K562 (cell line): ENCODE measurements at regions not wholly inside any gene's neighbourhood (a gene's known extent, or its start where the extent isn't known, plus 50 kb on each side); places are given as distances from the start of the nearest gene placed in this dataset.
"Not testable (repeated sequence)": the region's sequence is repeated elsewhere in the genome, so short reads cannot be mapped to it uniquely, and the experiment has no call there.

Source experiments
- ATAC-seq: fragments of 200-7000 bp; cut with Tn5 transposase; 3 replicates; pipeline ENCODE4 v1.9.1; 2020; ENCODE audit warnings: moderate library complexity
- BruUV-seq: library from RNA; stranded (reverse); fragments of 400-500 nt; replicated peaks from 2 replicates; lab custom pipeline; 2021; lab: Mats Ljungman, UMichigan
- CTCF ChIA-PET: fragments of 300-600 bp; formaldehyde crosslinking; extraction: SDS; loops from one replicate; lab custom pipeline; 2021; ENCODE audit warnings: low intra/inter-chr PET ratio; lab: Yijun Ruan, JAX
- POLR2A ChIA-PET: fragments of 300-600, 350-650 bp; sonication (Branson Sonifier 250); formaldehyde crosslinking; extraction: SDS; loops from one replicate; lab custom pipeline; 2021; ENCODE audit warnings: antibody characterized with exemption, inconsistent platforms; lab: Yijun Ruan, JAX
- DNase-seq, 4 experiments: peaks; one replicate each; pipeline versions ENCODE4 v3.0.0 to v3.0.0-alpha.2; 2011 to 2018; ENCODE audit warnings: low spot score in 3 of 4, mixed read lengths in 3 of 4; ENCODE audit errors: extremely low read depth in 1 of 4
- FAIRE-seq: peaks from 2 replicates; lab custom pipeline; 2011; peaks lifted over from hg19 to GRCh38; lab: Jason Lieb, UNC
- H2AFZ ChIP-seq: 2 replicates; pipeline ENCODE4 v1.6.0; 2011; ENCODE audit warnings: low read depth, low read length, control low read depth, inconsistent platforms
- H3K27ac ChIP-seq: fragments of 200-600 bp; 3 replicates; pipeline ENCODE4 v1.8.0; 2011; ENCODE audit warnings: low read depth, mild to moderate bottlenecking, control low read depth, inconsistent platforms, low read length, moderate library complexity, mixed read lengths; ENCODE audit errors: extremely low read depth
- H3K27me3 ChIP-seq, 2 experiments: fragments of 300-600 bp in 1 of 2; 2 replicates in 1 of 2; 3 replicates in 1 of 2; pipeline versions ENCODE4 v1.6.0 to v1.8.0; 2011; ENCODE audit warnings: inconsistent platforms in 2 of 2, low read length in 2 of 2, mild to moderate bottlenecking in 1 of 2, mixed read lengths in 1 of 2, moderate library complexity in 1 of 2; ENCODE audit not compliant: control insufficient read depth in 2 of 2, insufficient read depth in 2 of 2
- H3K36me3 ChIP-seq: fragments of 300-600 bp; 3 replicates; pipeline ENCODE4 v1.8.0; 2011; ENCODE audit warnings: mild to moderate bottlenecking, low read length, inconsistent platforms; ENCODE audit not compliant: control insufficient read depth, insufficient read depth
- H3K4me1 ChIP-seq, 2 experiments: fragments of 200-600 bp in 1 of 2; replicated peaks in 1 of 2; 2 replicates in 1 of 2; 3 replicates in 1 of 2; pipeline versions ENCODE4 v1.5.1 to v1.8.0; 2011; ENCODE audit warnings: inconsistent platforms in 2 of 2, low read length in 2 of 2, mild to moderate bottlenecking in 1 of 2, mixed read lengths in 1 of 2, moderate library complexity in 1 of 2; ENCODE audit not compliant: control insufficient read depth in 2 of 2, insufficient read depth in 2 of 2
- H3K4me2 ChIP-seq: 2 replicates; pipeline ENCODE4 v1.6.1; 2011; ENCODE audit warnings: low read length, control low read depth, inconsistent platforms, mixed read lengths; ENCODE audit not compliant: insufficient read depth
- H3K4me3 ChIP-seq: fragments of 200-600 bp; sonication (generic), shearing (Covaris generic); 2 replicates; pipeline ENCODE4 v1.5.1; 2016; ENCODE audit warnings: control low read depth, inconsistent platforms
- H3K79me2 ChIP-seq: fragments of 200-600 bp; 3 replicates; pipeline ENCODE4 v1.8.0; 2011; ENCODE audit warnings: low read length, inconsistent platforms; ENCODE audit not compliant: control insufficient read depth, insufficient read depth
- H3K9ac ChIP-seq, 2 experiments: 2 replicates each; pipeline versions ENCODE4 v1.6.0 to v1.6.1; 2011; ENCODE audit warnings: low read depth in 2 of 2, low read length in 2 of 2, control low read depth in 1 of 2, inconsistent platforms in 1 of 2, mild to moderate bottlenecking in 1 of 2, mixed read lengths in 1 of 2; ENCODE audit not compliant: insufficient read depth in 1 of 2
- H3K9me1 ChIP-seq: one replicate; pipeline ENCODE4 v1.6.0; 2011; ENCODE audit warnings: inconsistent platforms, mild to moderate bottlenecking, low read length, moderate library complexity; ENCODE audit not compliant: control insufficient read depth, insufficient read depth
- H3K9me3 ChIP-seq: replicated peaks from 2 replicates; pipeline ENCODE4 v1.5.1; 2011; ENCODE audit warnings: low read depth, low read length, inconsistent platforms; ENCODE audit not compliant: control insufficient read depth, insufficient read depth
- H4K20me1 ChIP-seq: replicated peaks from 2 replicates; pipeline ENCODE4 v1.6.1; 2011; ENCODE audit warnings: low read length, inconsistent platforms, mixed read lengths; ENCODE audit not compliant: control insufficient read depth, insufficient read depth
- WGBS: fragments of 100-300 bp; shearing (Covaris generic); methylation state at CpG from one replicate; pipeline ENCODE4 v1.1.6; 2016; ENCODE audit warnings: low coverage, mixed read lengths; ENCODE audit not compliant: insufficient coverage; ENCODE audit errors: missing lambda C conversion rate; 5-methylcytosine and 5-hydroxymethylcytosine counted together
- in situ Hi-C: fragments of 300-500 bp; cut with MboI; formaldehyde crosslinking; loops from 4 replicates; pipeline ENCODE4 v1.15.0; 2018; ENCODE audit warnings: inconsistent platforms, mixed read lengths
- intact Hi-C: fragments of 100-400 bp; cut with micrococcal nuclease; formaldehyde crosslinking; loops from 2 replicates; pipeline ENCODE4 v1.14.2; 2022

DNA sequence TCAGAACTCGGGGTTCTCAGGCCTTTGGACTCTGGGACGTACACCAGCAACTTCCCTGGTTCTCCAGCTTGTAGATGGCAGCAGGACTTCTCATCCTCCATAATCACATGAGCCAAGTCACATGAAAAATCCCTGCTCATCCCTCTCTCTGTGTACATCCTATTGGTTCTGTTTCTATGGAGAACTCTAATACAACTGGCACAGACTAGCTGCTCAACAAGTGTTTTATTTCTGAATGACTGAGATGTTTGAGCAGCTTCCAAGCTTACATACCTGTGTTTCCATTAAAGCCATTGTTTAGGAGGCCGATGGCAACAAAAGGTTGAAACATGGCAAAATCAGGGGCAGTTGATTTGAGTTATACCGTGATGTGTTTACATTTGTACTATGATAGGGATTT, 122.2 kb upstream of the FAM20C start:
- in situ Hi-C loops, FAIRE-seq, CTCF ChIA-PET, H3K9me1 ChIP-seq, H3K9ac ChIP-seq, H3K36me3 ChIP-seq, intact Hi-C loops, H3K4me2 ChIP-seq, DNase-seq, H3K79me2 ChIP-seq, BruUV-seq, H3K4me3 ChIP-seq, H3K9me3 ChIP-seq, H4K20me1 ChIP-seq, H3K4me1 ChIP-seq, ATAC-seq, H2AFZ ChIP-seq, POLR2A ChIA-PET, H3K27ac ChIP-seq: not testable (repeated sequence)
- H3K27me3 ChIP-seq = peaks cover 34 to 37% of the 10 kb centered on the region in 2 experiments
- WGBS = 0% methylated on average over 2 of the region's 4 CpGs

- POLR2A ChIA-PET, H3K27ac ChIP-seq, H3K9me1 ChIP-seq, BruUV-seq, intact Hi-C loops, H4K20me1 ChIP-seq, H3K36me3 ChIP-seq, CTCF ChIA-PET, H3K4me1 ChIP-seq, ATAC-seq, H3K9me3 ChIP-seq, in situ Hi-C loops, FAIRE-seq, H3K79me2 ChIP-seq, H3K9ac ChIP-seq, DNase-seq, H3K4me3 ChIP-seq, H3K4me2 ChIP-seq, H2AFZ ChIP-seq: not testable (repeated sequence)
- peaks cover 26 to 32% of the 10 kb centered on the region in 2 experiments for H3K27me3 ChIP-seq
- 0% methylated on average over 3 of the region's 7 CpGs for WGBS
Observed at GRCh38 chr7:70989-71388, 121.4 kb upstream of the FAM20C start.

GRCh38 chr7:72266-73057, 119.9 kb upstream of the FAM20C start:
- H3K4me3 ChIP-seq, in situ Hi-C loops, POLR2A ChIA-PET, DNase-seq, H4K20me1 ChIP-seq, H3K9me3 ChIP-seq, H3K27ac ChIP-seq, CTCF ChIA-PET, H3K79me2 ChIP-seq, BruUV-seq, H3K36me3 ChIP-seq, H3K9me1 ChIP-seq, H3K4me2 ChIP-seq, H3K4me1 ChIP-seq, H2AFZ ChIP-seq, ATAC-seq, FAIRE-seq, H3K9ac ChIP-seq, intact Hi-C loops: not testable (repeated sequence)
- WGBS = 0% methylated on average over 10 of the region's 17 CpGs
- peaks cover 13 to 17% of the 10 kb centered on the region in 2 experiments; a peak in 4 of 5 replicates for H3K27me3 ChIP-seq

DNA sequence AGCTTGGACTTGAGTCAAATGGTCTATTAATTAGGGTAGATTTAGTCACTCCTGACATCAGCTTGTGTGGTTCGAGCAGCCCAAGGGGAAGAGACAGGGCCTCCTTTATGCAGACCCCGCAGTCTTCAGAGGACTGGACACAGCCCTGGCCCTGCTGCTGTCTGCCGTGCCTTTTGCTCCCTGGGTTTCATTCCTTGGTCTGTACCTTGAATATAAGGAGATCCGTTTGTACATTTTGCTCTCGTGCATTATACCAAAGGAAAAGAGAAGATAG, 119.4 kb upstream of the FAM20C start:
- BruUV-seq, H3K4me1 ChIP-seq, H3K9me3 ChIP-seq, H3K27ac ChIP-seq, CTCF ChIA-PET, intact Hi-C loops, H3K79me2 ChIP-seq, H4K20me1 ChIP-seq, DNase-seq, H3K4me2 ChIP-seq, POLR2A ChIA-PET, FAIRE-seq, H3K9me1 ChIP-seq, in situ Hi-C loops, H3K4me3 ChIP-seq, H3K9ac ChIP-seq, H3K36me3 ChIP-seq, H2AFZ ChIP-seq, ATAC-seq: not testable (repeated sequence)
- peaks cover 8 to 12% of the 10 kb centered on the region in 2 experiments; a peak in 4 of 5 replicates for H3K27me3 ChIP-seq
- WGBS = no CpG with 5 or more reads among the region's 5 CpGs
